ENCODE measurements at regions not wholly inside any gene's neighbourhood (a gene's known extent, or its start where the extent isn't known, plus 50 kb on each side); places are given as distances from the start of the nearest gene placed in this dataset.

DNA sequence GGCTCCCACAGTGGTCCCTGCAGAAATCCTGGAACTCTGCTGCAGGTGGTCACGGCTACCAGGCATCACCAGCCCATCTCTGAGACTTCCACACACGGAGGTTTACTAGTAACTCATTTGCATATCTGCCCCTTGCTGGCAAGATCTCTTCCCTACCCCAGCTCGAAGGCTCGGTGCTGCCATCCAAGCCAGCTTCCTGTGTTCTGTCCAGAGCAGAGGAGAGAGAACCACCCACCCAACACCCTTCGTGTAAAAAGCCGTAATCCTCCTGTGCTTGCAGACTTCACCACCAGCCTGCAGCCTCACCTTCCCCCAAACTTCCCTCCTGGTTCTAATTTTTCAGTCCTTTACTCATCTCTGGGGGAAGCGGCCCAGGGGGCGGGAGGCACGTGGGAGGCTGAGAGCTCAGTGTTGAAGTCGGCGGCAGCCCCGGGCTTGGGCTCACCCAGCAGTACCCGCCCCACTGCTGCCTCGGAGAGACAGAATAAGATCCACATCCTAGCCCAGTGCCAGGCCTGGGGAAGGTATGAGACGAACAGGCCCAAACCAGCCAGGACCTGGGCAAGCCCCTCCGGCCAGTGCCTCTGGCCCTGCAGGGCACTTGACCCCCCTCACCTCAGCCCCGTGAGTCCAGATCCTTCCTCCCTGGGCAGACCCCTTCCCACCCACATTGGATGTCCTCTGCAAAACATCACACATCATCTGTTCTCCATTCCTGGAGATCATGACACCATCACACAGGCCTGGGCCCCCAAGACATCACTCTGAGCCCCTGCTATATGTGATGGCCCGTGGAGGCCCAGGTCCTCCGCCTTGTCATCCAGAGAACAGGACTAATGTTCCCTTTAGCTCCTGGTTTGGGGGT is 145.8 kb upstream of the ID2 start:
- peak in 1 of 2 donors; percentile 31 for DNase-seq (ENCODE audit: low read depth in 2 of 2)
- TF ChIP-seq CTCF (IDR thresholded peaks at IDR 0.05; ENCODE audit: low read depth, low read length): no peak
- H3K4me3 ChIP-seq (replicated peaks in 1 of 2; ENCODE audit: low read depth in 2 of 2, low read length in 2 of 2): no peak overlapping the region

- DNase-seq (ENCODE audit: low read depth in 2 of 2): peak in 1 of 2 donors; percentile 56
Measured at GRCh38 chr2:8536686-8537561, 144.9 kb upstream of the ID2 start.

GRCh38 chr2:8537562-8538155 is 144.2 kb upstream of the ID2 start:
- no peak for TF ChIP-seq CTCF (IDR thresholded peaks at IDR 0.05; ENCODE audit: low read depth, low read length)
- DNase-seq (ENCODE audit: low read depth in 2 of 2): no peak
- H3K4me3 ChIP-seq (replicated peaks in 1 of 2; ENCODE audit: low read depth in 2 of 2, low read length in 2 of 2): no peak overlapping the region

More at GRCh38 chr2:8536686-8537561, 144.9 kb upstream of the ID2 start:
- TF ChIP-seq CTCF (IDR thresholded peaks at IDR 0.05; ENCODE audit: low read depth, low read length): no peak
- H3K4me3 ChIP-seq (replicated peaks in 1 of 2; ENCODE audit: low read depth in 2 of 2, low read length in 2 of 2): no peak overlapping the region

DNA sequence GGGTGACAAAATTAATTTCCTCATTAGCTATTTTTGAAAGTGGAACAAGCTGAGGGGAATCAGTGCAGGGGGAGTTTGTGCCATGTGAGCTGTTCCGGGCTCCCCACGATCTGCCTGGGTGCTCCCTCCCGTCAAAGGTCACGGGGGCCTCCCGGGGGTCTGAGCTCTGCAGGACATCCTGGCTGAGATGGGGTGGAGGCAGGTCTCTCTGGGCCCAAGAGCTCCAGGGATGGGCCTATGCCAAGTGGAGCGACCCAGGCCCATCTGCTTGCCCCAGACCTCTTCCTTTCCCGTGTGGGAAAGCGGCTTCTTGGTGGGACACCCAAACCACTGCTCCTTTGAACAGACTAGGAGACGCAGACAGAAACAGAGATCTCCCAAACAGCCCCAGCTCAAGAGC is 143.3 kb upstream of the ID2 start:
- no peak for DNase-seq (ENCODE audit: low read depth in 2 of 2)
- H3K4me3 ChIP-seq (replicated peaks in 1 of 2; ENCODE audit: low read depth in 2 of 2, low read length in 2 of 2): no peak overlapping the region
- TF ChIP-seq CTCF (IDR thresholded peaks at IDR 0.05; ENCODE audit: low read depth, low read length): no peak

DNA sequence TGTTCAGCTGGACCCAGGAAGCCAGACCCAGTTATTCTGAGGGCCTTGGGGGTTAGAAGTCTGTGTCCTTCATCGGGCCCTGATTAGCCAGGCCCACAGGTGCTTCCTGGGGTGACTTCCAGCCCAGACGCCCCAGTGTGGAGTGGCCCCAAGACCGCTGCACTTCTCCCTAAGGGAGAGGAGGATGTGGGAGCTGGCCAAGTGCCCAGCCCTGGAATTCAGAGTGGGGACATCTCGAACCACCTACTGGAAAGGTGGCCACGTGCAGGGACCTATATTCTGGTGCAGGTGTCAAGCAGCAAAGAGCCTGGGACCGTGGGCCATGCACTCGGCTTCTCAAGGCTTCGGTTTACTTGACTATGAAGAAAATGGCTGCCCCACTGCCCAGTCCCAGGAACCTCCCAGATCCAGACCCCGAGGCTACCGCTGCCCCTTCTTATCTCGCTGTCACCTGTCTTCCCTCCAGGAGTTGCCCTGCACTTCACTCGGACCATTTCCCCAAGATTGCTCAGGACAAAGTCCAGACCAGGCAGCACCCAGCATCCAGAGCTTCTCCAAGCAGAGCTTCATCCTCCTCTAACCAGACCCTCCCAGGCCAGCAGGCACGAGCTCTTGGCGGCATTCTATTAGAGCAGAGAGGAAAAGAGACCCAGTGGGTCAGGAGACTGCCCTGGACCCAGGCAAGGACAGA is 142.8 kb upstream of the ID2 start:
- no peak for TF ChIP-seq CTCF (IDR thresholded peaks at IDR 0.05; ENCODE audit: low read depth, low read length)
- H3K4me3 ChIP-seq (replicated peaks in 1 of 2; ENCODE audit: low read depth in 2 of 2, low read length in 2 of 2): no peak overlapping the region
- no peak for DNase-seq (ENCODE audit: low read depth in 2 of 2)
